IPS-15b (cell line): ENCODE measurements at regions not wholly inside any gene's neighbourhood (a gene's known extent, or its start where the extent isn't known, plus 50 kb on each side); places are given as distances from the start of the nearest gene placed in this dataset.

Experiments used
- H3K27me3 ChIP-seq: one replicate; pipeline ENCODE4 v1.6.1; 2013; ENCODE audit warnings: low read length; ENCODE audit not compliant: control insufficient read depth, insufficient read depth
- H3K36me3 ChIP-seq: one replicate; pipeline ENCODE4 v1.6.1; 2013; ENCODE audit warnings: low read length; ENCODE audit not compliant: control insufficient read depth, insufficient read depth
- H3K4me1 ChIP-seq: one replicate; pipeline ENCODE4 v1.6.1; 2013; ENCODE audit warnings: mild to moderate bottlenecking, low read length; ENCODE audit not compliant: control insufficient read depth, insufficient read depth
- H3K4me3 ChIP-seq: one replicate; pipeline ENCODE4 v1.5.1; 2013; ENCODE audit warnings: low read depth, low read length
- H3K9ac ChIP-seq: one replicate; pipeline ENCODE4 v1.6.1; 2013; ENCODE audit warnings: low read depth, mild to moderate bottlenecking, low read length
- H3K9me3 ChIP-seq: one replicate; pipeline ENCODE4 v1.6.1; 2013; ENCODE audit warnings: mild to moderate bottlenecking, low read length; ENCODE audit not compliant: control insufficient read depth, insufficient read depth

DNA sequence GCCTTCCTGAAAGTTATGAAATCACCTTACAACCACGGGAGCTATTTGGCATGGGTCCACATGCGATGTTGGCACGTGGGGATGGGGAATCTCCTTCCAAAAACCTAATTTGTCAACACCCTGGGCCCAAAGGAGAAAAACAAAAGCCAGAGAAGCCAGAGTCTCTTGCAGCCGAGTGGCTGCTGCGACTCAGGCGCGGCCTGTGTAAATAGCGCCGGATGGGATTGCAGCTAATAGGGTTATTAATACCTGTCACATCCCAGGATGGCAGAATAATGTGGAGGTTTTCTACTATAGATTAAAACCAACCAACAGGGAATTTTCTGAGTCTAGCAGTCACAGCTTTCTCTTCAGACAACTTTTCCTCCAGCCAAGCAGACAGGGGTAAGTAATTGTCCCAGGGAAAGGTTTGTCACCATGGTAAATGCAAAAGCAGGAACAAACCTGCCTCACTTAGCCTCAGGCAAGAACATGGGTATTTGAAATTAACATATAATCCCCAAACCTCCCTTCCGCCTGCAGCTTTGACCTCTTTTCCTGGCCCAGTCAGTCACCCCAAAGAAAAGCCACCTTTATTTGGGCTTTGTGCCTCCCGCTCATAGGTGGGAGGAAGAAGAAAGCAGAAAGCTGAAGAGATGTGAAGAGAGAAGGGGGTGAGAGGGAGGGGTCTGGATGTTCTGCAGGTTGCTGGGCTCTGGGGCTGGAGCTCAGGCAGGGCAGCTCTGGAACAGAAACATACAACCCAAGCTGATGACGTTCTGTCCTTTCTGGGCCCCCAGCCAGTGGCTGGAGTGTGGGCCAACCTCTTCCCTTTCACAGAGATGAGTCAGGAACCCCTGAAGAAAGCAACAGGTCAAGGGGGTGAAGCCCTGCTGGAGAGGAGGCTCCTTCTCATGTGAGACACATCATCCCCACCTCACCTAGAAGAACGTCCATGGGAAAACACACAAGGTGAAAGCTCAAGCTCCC is 376.5 kb downstream of the NXPE2 start:
- Histone ChIP-seq H3K4me1 (no peaks in the 10 kb centered on the region), H3K27me3 (no peaks in the 10 kb centered on the region), H3K4me3 (no peak overlapping the region), H3K36me3 (no peaks in the 10 kb centered on the region), H3K9ac (no peak overlapping the region), H3K9me3 (no peaks in the 10 kb centered on the region)

- Histone ChIP-seq H3K36me3 (no peaks in the 10 kb centered on the region), H3K9me3 (no peaks in the 10 kb centered on the region), H3K4me3 (no peak overlapping the region), H3K4me1 (no peaks in the 10 kb centered on the region), H3K27me3 (no peaks in the 10 kb centered on the region), H3K9ac (no peak overlapping the region)
Observed at GRCh38 chr11:115056514-115056913, 378.2 kb downstream of the NXPE2 start.

DNA sequence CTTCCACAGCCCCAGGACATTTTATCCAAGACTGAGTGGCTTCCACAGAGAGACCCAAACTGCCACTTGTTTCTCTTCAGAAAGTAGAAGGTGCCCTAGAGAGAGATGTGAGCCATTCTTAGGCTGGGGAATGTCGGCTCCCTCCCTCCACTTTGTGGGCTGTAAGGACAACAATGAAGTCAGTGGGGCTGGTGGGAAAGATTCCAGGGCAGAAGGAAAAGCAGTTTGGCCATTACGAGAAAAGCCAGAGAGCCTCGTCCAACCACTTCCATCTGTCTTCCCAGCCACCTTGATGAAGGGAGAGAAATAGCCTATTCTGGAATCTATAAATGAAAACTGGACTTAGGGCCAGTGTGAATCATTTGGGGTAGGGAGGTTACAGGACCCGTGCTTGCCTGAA is 382.5 kb downstream of the NXPE2 start:
- H3K9me3 ChIP-seq: no peaks in the 10 kb centered on the region

GRCh38 chr11:115065314-115065713 is 387.0 kb downstream of the NXPE2 start:
- H3K4me1 ChIP-seq: no peaks in the 10 kb centered on the region

More for the DNA sequence above, 382.5 kb downstream of the NXPE2 start:
- no peaks in the 10 kb centered on the region for H3K27me3 ChIP-seq
- no peaks in the 10 kb centered on the region for H3K4me1 ChIP-seq
- no peaks in the 10 kb centered on the region for H3K36me3 ChIP-seq
- H3K4me3 ChIP-seq: no peak overlapping the region
- no peak overlapping the region for H3K9ac ChIP-seq

GRCh38 chr11:115065830-115066664 is 387.7 kb downstream of the NXPE2 start:
- H3K27me3 ChIP-seq: no peaks in the 10 kb centered on the region
- no peaks in the 10 kb centered on the region for H3K36me3 ChIP-seq
- no peak overlapping the region for H3K4me3 ChIP-seq
- no peaks in the 10 kb centered on the region for H3K9me3 ChIP-seq
- no peak overlapping the region for H3K9ac ChIP-seq
- H3K4me1 ChIP-seq: no peaks in the 10 kb centered on the region

More at GRCh38 chr11:115065314-115065713, 387.0 kb downstream of the NXPE2 start:
- Histone ChIP-seq H3K27me3 (no peaks in the 10 kb centered on the region), H3K9ac (no peak overlapping the region), H3K4me3 (no peak overlapping the region), H3K36me3 (no peaks in the 10 kb centered on the region), H3K9me3 (no peaks in the 10 kb centered on the region)

- Histone ChIP-seq H3K36me3 (no peaks in the 10 kb centered on the region), H3K9ac (no peak overlapping the region), H3K9me3 (no peaks in the 10 kb centered on the region), H3K4me3 (no peak overlapping the region), H3K4me1 (no peaks in the 10 kb centered on the region), H3K27me3 (no peaks in the 10 kb centered on the region)
Observed at GRCh38 chr11:115067471-115067870, 389.1 kb downstream of the NXPE2 start.

GRCh38 chr11:115067900-115068530 is 389.7 kb downstream of the NXPE2 start:
- no peaks in the 10 kb centered on the region for H3K4me1 ChIP-seq
- no peaks in the 10 kb centered on the region for H3K9me3 ChIP-seq
- no peaks in the 10 kb centered on the region for H3K27me3 ChIP-seq
- no peaks in the 10 kb centered on the region for H3K36me3 ChIP-seq
- no peak overlapping the region for H3K9ac ChIP-seq
- no peak overlapping the region for H3K4me3 ChIP-seq

GRCh38 chr11:115069599-115069998 is 391.3 kb downstream of the NXPE2 start:
- no peaks in the 10 kb centered on the region for H3K9me3 ChIP-seq
- H3K27me3 ChIP-seq: no peaks in the 10 kb centered on the region
- H3K36me3 ChIP-seq: no peaks in the 10 kb centered on the region
- H3K4me3 ChIP-seq: no peak overlapping the region
- H3K9ac ChIP-seq: no peak overlapping the region
- no peaks in the 10 kb centered on the region for H3K4me1 ChIP-seq

DNA sequence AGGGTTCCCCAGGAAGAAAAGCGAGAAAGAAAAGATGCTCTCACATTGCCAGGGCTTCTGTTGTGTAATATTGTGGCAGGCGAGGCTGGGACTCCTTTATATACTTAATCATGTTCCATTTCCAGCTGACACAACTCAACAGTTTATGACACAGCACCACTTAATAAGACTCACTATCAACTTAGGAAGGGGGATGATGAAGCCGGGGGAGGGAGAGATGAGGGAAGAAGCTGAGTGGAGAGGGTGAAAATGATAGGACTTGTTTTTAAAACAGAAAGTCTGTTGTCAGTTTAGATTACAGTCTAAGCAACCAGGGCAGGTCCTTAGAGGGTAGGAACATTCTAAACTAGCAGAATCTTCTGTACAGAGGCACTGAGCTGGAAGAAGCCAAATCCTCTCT is 397.0 kb downstream of the NXPE2 start:
- Histone ChIP-seq H3K9ac (no peak overlapping the region), H3K27me3 (peaks cover 3% of the 10 kb centered on the region), H3K4me1 (no peaks in the 10 kb centered on the region), H3K9me3 (no peaks in the 10 kb centered on the region), H3K36me3 (no peaks in the 10 kb centered on the region), H3K4me3 (no peak overlapping the region)

- Histone ChIP-seq H3K4me3 (no peak overlapping the region), H3K9ac (no peak overlapping the region), H3K9me3 (no peaks in the 10 kb centered on the region), H3K27me3 (peaks cover 3% of the 10 kb centered on the region), H3K36me3 (no peaks in the 10 kb centered on the region), H3K4me1 (no peaks in the 10 kb centered on the region)
Observed at GRCh38 chr11:115077740-115078139, 399.4 kb downstream of the NXPE2 start.
